ENCODE measurements at regions not wholly inside any gene's neighbourhood (a gene's known extent, or its start where the extent isn't known, plus 50 kb on each side); places are given as distances from the start of the nearest gene placed in this dataset.

- Histone ChIP-seq H3K9me3 (no peaks in the 10 kb centered on the region), H3K27me3 (no peaks in the 10 kb centered on the region), H3K4me3 (no peak overlapping the region), H3K27ac (replicated peaks in 1 of 4) (no peak overlapping the region), H3K4me1 (no peaks in the 10 kb centered on the region), H3K36me3 (no peaks in the 10 kb centered on the region)
- TF ChIP-seq EP300 (IDR thresholded peaks at IDR 0.05): no peak
- TF ChIP-seq POLR2A (IDR thresholded peaks at IDR 0.05; ENCODE audit: low read depth): no peak
- TF ChIP-seq CTCF (IDR thresholded peaks at IDR 0.05): no peak
- no peak for TF ChIP-seq POLR2AphosphoS5 (IDR thresholded peaks at IDR 0.05)
- intact Hi-C loops (cut with DNase I): no loop called here
- WGBS: 63% methylated on average over 2 of the region's 2 CpGs
- DNase-seq (ENCODE audit: extremely low spot score): no peak
Measured at GRCh38 chr13:58806401-58806800, 1174.9 kb downstream of the PCDH17 start.

GRCh38 chr13:58823701-58824100 lies 1192.2 kb downstream of the PCDH17 start:
- WGBS: 94% methylated on average over 25 of the region's 29 CpGs
- no peak overlapping the region for H3K27ac ChIP-seq (replicated peaks in 1 of 4)
- no peaks in the 10 kb centered on the region for H3K27me3 ChIP-seq
- intact Hi-C loops (cut with DNase I): no loop called here
- H3K4me1 ChIP-seq: no peaks in the 10 kb centered on the region
- no peak overlapping the region for H3K4me3 ChIP-seq
- DNase-seq (ENCODE audit: extremely low spot score): no peak
- no peaks in the 10 kb centered on the region for H3K36me3 ChIP-seq
- TF ChIP-seq EP300 (IDR thresholded peaks at IDR 0.05) (no peak), CTCF (IDR thresholded peaks at IDR 0.05) (no peak), POLR2A (IDR thresholded peaks at IDR 0.05; ENCODE audit: low read depth) (no peak), POLR2AphosphoS5 (IDR thresholded peaks at IDR 0.05) (no peak)
- H3K9me3 ChIP-seq: no peaks in the 10 kb centered on the region

GRCh38 chr13:58827904-58828303 lies 1196.4 kb downstream of the PCDH17 start:
- TF ChIP-seq CTCF (IDR thresholded peaks at IDR 0.05) (no peak), POLR2AphosphoS5 (IDR thresholded peaks at IDR 0.05) (no peak), EP300 (IDR thresholded peaks at IDR 0.05) (no peak), POLR2A (IDR thresholded peaks at IDR 0.05; ENCODE audit: low read depth) (no peak)
- H3K27me3 ChIP-seq: no peaks in the 10 kb centered on the region
- H3K27ac ChIP-seq (replicated peaks in 1 of 4): no peak overlapping the region
- intact Hi-C loops (cut with DNase I): no loop called here
- H3K36me3 ChIP-seq: no peaks in the 10 kb centered on the region
- DNase-seq (ENCODE audit: extremely low spot score): no peak
- H3K4me1 ChIP-seq: no peaks in the 10 kb centered on the region
- no peaks in the 10 kb centered on the region for H3K9me3 ChIP-seq
- WGBS: 86% methylated on average over 2 of the region's 2 CpGs
- no peak overlapping the region for H3K4me3 ChIP-seq

- H3K36me3 ChIP-seq: no peaks in the 10 kb centered on the region
- no peaks in the 10 kb centered on the region for H3K9me3 ChIP-seq
- intact Hi-C loops (cut with DNase I): no loop called here
- no peak overlapping the region for H3K4me3 ChIP-seq
- TF ChIP-seq POLR2AphosphoS5 (IDR thresholded peaks at IDR 0.05) (no peak), CTCF (IDR thresholded peaks at IDR 0.05) (no peak), EP300 (IDR thresholded peaks at IDR 0.05) (no peak), POLR2A (IDR thresholded peaks at IDR 0.05; ENCODE audit: low read depth) (no peak)
- WGBS: 46% methylated on average over 1 of the region's 1 CpG
- no peaks in the 10 kb centered on the region for H3K4me1 ChIP-seq
- no peak overlapping the region for H3K27ac ChIP-seq (replicated peaks in 1 of 4)
- no peaks in the 10 kb centered on the region for H3K27me3 ChIP-seq
- no peak for DNase-seq (ENCODE audit: extremely low spot score)
Measured at GRCh38 chr13:58830841-58831240, 1199.3 kb downstream of the PCDH17 start.

- no peak for TF ChIP-seq POLR2AphosphoS5 (IDR thresholded peaks at IDR 0.05)
- no peak for TF ChIP-seq POLR2A (IDR thresholded peaks at IDR 0.05; ENCODE audit: low read depth)
- TF ChIP-seq CTCF (IDR thresholded peaks at IDR 0.05): no peak
- TF ChIP-seq EP300 (IDR thresholded peaks at IDR 0.05): no peak
- no peak overlapping the region for H3K4me3 ChIP-seq
- H3K27ac ChIP-seq (replicated peaks in 1 of 4): no peak overlapping the region
- H3K4me1 ChIP-seq: no peaks in the 10 kb centered on the region
- H3K36me3 ChIP-seq: no peaks in the 10 kb centered on the region
- peaks cover 0 to 1% (median 0%) of the 10 kb centered on the region in 4 donors for H3K27me3 ChIP-seq
- H3K9me3 ChIP-seq: no peaks in the 10 kb centered on the region
- 83% methylated on average over 1 of the region's 1 CpG for WGBS
- intact Hi-C loops (cut with DNase I): no loop called here
- DNase-seq (ENCODE audit: extremely low spot score): no peak
Measured at GRCh38 chr13:58838615-58839014, 1207.1 kb downstream of the PCDH17 start.
